ENCODE measurements at regions not wholly inside any gene's neighbourhood (a gene's known extent, or its start where the extent isn't known, plus 50 kb on each side); places are given as distances from the start of the nearest gene placed in this dataset.

- TF ChIP-seq POLR2A (IDR thresholded peaks at IDR 0.05) (no peak), CTCF (IDR thresholded peaks at IDR 0.05 in 4 of 5, conservative IDR thresholded peaks at IDR 0.05 in 1 of 5) (no peak)
- in situ Hi-C loops (cut with MboI; ENCODE audit: low sequenced_read_pairs in 4 of 4) (no loop called here), intact Hi-C loops (cut with DNase I; ENCODE audit: low total_unique reads) (no loop called here)
- Histone ChIP-seq H3K27ac (no peak overlapping the region), H3K27me3 (no peaks in the 10 kb centered on the region), H3K9me3 (no peaks in the 10 kb centered on the region), H3K4me3 (no peak overlapping the region), H3K36me3 (no peaks in the 10 kb centered on the region), H3K4me1 (no peaks in the 10 kb centered on the region)
- no peak for DNase-seq
- no peak for ATAC-seq
These were observed 263.3 kb upstream of the POU2AF2 start for GRCh38 chr11:110982214-110982613.

- in situ Hi-C loops (cut with MboI; ENCODE audit: low sequenced_read_pairs in 4 of 4) = no loop called here
- Histone ChIP-seq H3K27me3 (no peaks in the 10 kb centered on the region), H3K4me1 (no peaks in the 10 kb centered on the region), H3K36me3 (no peaks in the 10 kb centered on the region), H3K9me3 (no peaks in the 10 kb centered on the region), H3K4me3 (no peak overlapping the region), H3K27ac (no peak overlapping the region)
- no peak for DNase-seq
- intact Hi-C loops (cut with DNase I; ENCODE audit: low total_unique reads) = no loop called here
- TF ChIP-seq CTCF (IDR thresholded peaks at IDR 0.05 in 4 of 5, conservative IDR thresholded peaks at IDR 0.05 in 1 of 5) (no peak), POLR2A (IDR thresholded peaks at IDR 0.05) (no peak)
- ATAC-seq = no peak
These were observed 265.8 kb upstream of the POU2AF2 start for GRCh38 chr11:110979696-110980095.

GRCh38 chr11:110977661-110978060 lies 265.4 kb upstream of the ARHGAP20 start:
- TF ChIP-seq CTCF (IDR thresholded peaks at IDR 0.05 in 4 of 5, conservative IDR thresholded peaks at IDR 0.05 in 1 of 5) (no peak), POLR2A (IDR thresholded peaks at IDR 0.05) (no peak)
- Histone ChIP-seq H3K36me3 (no peaks in the 10 kb centered on the region), H3K27me3 (no peaks in the 10 kb centered on the region), H3K4me3 (no peak overlapping the region), H3K27ac (no peak overlapping the region), H3K4me1 (no peaks in the 10 kb centered on the region), H3K9me3 (no peaks in the 10 kb centered on the region)
- no peak for DNase-seq
- in situ Hi-C loops (cut with MboI; ENCODE audit: low sequenced_read_pairs in 4 of 4) = no loop called here
- intact Hi-C loops (cut with DNase I; ENCODE audit: low total_unique reads) = no loop called here
- ATAC-seq = no peak

- TF ChIP-seq POLR2A (IDR thresholded peaks at IDR 0.05) (no peak), CTCF (IDR thresholded peaks at IDR 0.05 in 4 of 5, conservative IDR thresholded peaks at IDR 0.05 in 1 of 5) (no peak)
- Histone ChIP-seq H3K4me3 (no peak overlapping the region), H3K9me3 (no peaks in the 10 kb centered on the region), H3K27me3 (no peaks in the 10 kb centered on the region), H3K36me3 (no peaks in the 10 kb centered on the region), H3K27ac (no peak overlapping the region), H3K4me1 (no peaks in the 10 kb centered on the region)
- DNase-seq = no peak
- intact Hi-C loops (cut with DNase I; ENCODE audit: low total_unique reads) (no loop called here), in situ Hi-C loops (cut with MboI; ENCODE audit: low sequenced_read_pairs in 4 of 4) (no loop called here)
- no peak for ATAC-seq
These were observed 262.5 kb upstream of the ARHGAP20 start for GRCh38 chr11:110974731-110975130.

GRCh38 chr11:110973401-110973980 lies 261.3 kb upstream of the ARHGAP20 start:
- Histone ChIP-seq H3K4me1 (no peaks in the 10 kb centered on the region), H3K4me3 (no peak overlapping the region), H3K9me3 (no peaks in the 10 kb centered on the region), H3K27me3 (no peaks in the 10 kb centered on the region), H3K36me3 (no peaks in the 10 kb centered on the region), H3K27ac (peak overlapping the region in 1 of 4 donors; percentile 27)
- ATAC-seq (no peak), DNase-seq (no peak)
- intact Hi-C loops (cut with DNase I; ENCODE audit: low total_unique reads) (no loop called here), in situ Hi-C loops (cut with MboI; ENCODE audit: low sequenced_read_pairs in 4 of 4) (no loop called here)
- TF ChIP-seq POLR2A (IDR thresholded peaks at IDR 0.05) (no peak), CTCF (IDR thresholded peaks at IDR 0.05 in 4 of 5, conservative IDR thresholded peaks at IDR 0.05 in 1 of 5) (no peak)
